Endothelial cell of umbilical vein (primary cell): ENCODE measurements at regions not wholly inside any gene's neighbourhood (a gene's known extent, or its start where the extent isn't known, plus 50 kb on each side); places are given as distances from the start of the nearest gene placed in this dataset.

Experiments
- BruUV-seq: library from RNA; stranded (reverse); fragments of 400-500 nt; replicated peaks from 2 replicates; lab custom pipeline; 2021; lab: Mats Ljungman, UMichigan
- CTCF ChIA-PET: fragments of 300-600, 350-600 bp; sonication (Branson Sonifier 250); formaldehyde crosslinking; loops from one replicate; lab custom pipeline; 2021; ENCODE audit warnings: antibody characterized with exemption, inconsistent platforms; lab: Charles Lee
- POLR2A ChIA-PET: fragments of 300-600, 350-600 bp; sonication (Branson Sonifier 250); formaldehyde crosslinking; loops from one replicate; lab custom pipeline; 2021; ENCODE audit warnings: antibody characterized with exemption, inconsistent platforms; lab: Charles Lee
- DNase-seq: peaks from one replicate; pipeline ENCODE4 v3.0.0-alpha.2; 2011; ENCODE audit warnings: low read depth, low spot score
- FAIRE-seq: peaks from 2 replicates; lab custom pipeline; 2011; peaks lifted over from hg19 to GRCh38; lab: Jason Lieb, UNC
- H2AFZ ChIP-seq: 2 replicates; pipeline ENCODE4 v1.6.0; 2012; ENCODE audit warnings: low read depth, low read length, control low read depth, inconsistent platforms
- H3K27ac ChIP-seq: 2 replicates; pipeline ENCODE4 v1.5.1; 2011; ENCODE audit warnings: low read depth, mild to moderate bottlenecking, control low read depth, low read length, moderate library complexity; ENCODE audit not compliant: insufficient read depth
- H3K27me3 ChIP-seq, 2 experiments: 2 replicates each; pipeline versions ENCODE4 v1.6.0 to v1.6.1; 2011; ENCODE audit warnings: low read length in 2 of 2, mixed read lengths in 1 of 2; ENCODE audit not compliant: control insufficient read depth in 2 of 2, insufficient read depth in 2 of 2
- H3K36me3 ChIP-seq, 2 experiments: 2 replicates in 1 of 2; 3 replicates in 1 of 2; pipeline ENCODE4 v1.5.1; 2011; ENCODE audit warnings: low read length in 2 of 2, mild to moderate bottlenecking in 1 of 2, moderate library complexity in 1 of 2; ENCODE audit not compliant: control insufficient read depth in 2 of 2, insufficient read depth in 2 of 2; ENCODE audit errors: extremely low read depth in 1 of 2
- H3K4me1 ChIP-seq: 3 replicates; pipeline ENCODE4 v1.5.1; 2011; ENCODE audit warnings: mild to moderate bottlenecking, low read length; ENCODE audit not compliant: control insufficient read depth, insufficient read depth; ENCODE audit errors: extremely low read depth
- H3K4me2 ChIP-seq: 2 replicates; pipeline ENCODE4 v1.6.1; 2011; ENCODE audit warnings: low read length, control low read depth, mixed read lengths; ENCODE audit not compliant: insufficient read depth
- H3K4me3 ChIP-seq, 3 experiments: fragments of 200-600 bp in 1 of 3; sonication (generic), shearing (Covaris generic) in 1 of 3; replicated peaks in 1 of 3; 2 replicates each; pipeline ENCODE4 v1.5.1; 2011 to 2016; ENCODE audit warnings: control low read depth in 3 of 3, low read length in 3 of 3, mild to moderate bottlenecking in 2 of 3, inconsistent platforms in 1 of 3, low read depth in 1 of 3, moderate library complexity in 1 of 3; ENCODE audit not compliant: insufficient read depth in 1 of 3
- H3K79me2 ChIP-seq: 2 replicates; pipeline ENCODE4 v1.6.0; 2012; ENCODE audit warnings: low read length, inconsistent platforms; ENCODE audit not compliant: control insufficient read depth, insufficient read depth
- H3K9ac ChIP-seq: replicated peaks from 2 replicates; pipeline ENCODE3; 2011; ENCODE audit warnings: low read length, control low read depth; ENCODE audit not compliant: insufficient read depth; ENCODE audit errors: extremely low read depth
- H3K9me1 ChIP-seq: replicated peaks from 3 replicates; pipeline ENCODE4 v1.6.0; 2011; ENCODE audit warnings: mild to moderate bottlenecking, low read length; ENCODE audit not compliant: control insufficient read depth, insufficient read depth; ENCODE audit errors: extremely low read depth
- H3K9me3 ChIP-seq: replicated peaks from 2 replicates; pipeline ENCODE4 v1.5.1; 2012; ENCODE audit warnings: low read length, inconsistent platforms; ENCODE audit not compliant: control insufficient read depth, insufficient read depth
- H4K20me1 ChIP-seq: replicated peaks from 2 replicates; pipeline ENCODE3; 2011; ENCODE audit warnings: mild to moderate bottlenecking, low read length; ENCODE audit not compliant: control insufficient read depth, insufficient read depth; ENCODE audit errors: extremely low read depth
- CTCF ChIP-seq, 2 donors: IDR thresholded peaks; 1 replicate in 1 of 2; 2 replicates in 1 of 2; pipeline ENCODE4 v1.5.1; 2011; ENCODE audit warnings: low read length in 2 of 2, mild to moderate bottlenecking in 2 of 2, moderate library complexity in 2 of 2, control low read depth in 1 of 2, inconsistent platforms in 1 of 2, low read depth in 1 of 2; ENCODE audit not compliant: insufficient read depth in 1 of 2; ENCODE audit errors: extremely low read depth in 1 of 2
- EZH2 ChIP-seq: IDR thresholded peaks from 2 replicates; pipeline ENCODE4 v1.6.1; 2012; ENCODE audit warnings: borderline replicate concordance, low read depth, mild to moderate bottlenecking, moderate library complexity, low read length, inconsistent platforms; ENCODE audit not compliant: severe bottlenecking
- FOS ChIP-seq: IDR thresholded peaks from 2 replicates; pipeline ENCODE4 v1.6.1; 2011; ENCODE audit warnings: mild to moderate bottlenecking, low read length, moderate library complexity, borderline replicate concordance; ENCODE audit not compliant: insufficient read depth
- GATA2 ChIP-seq: IDR thresholded peaks from 2 replicates; pipeline ENCODE4 v1.7.0; 2011; ENCODE audit warnings: low read depth, mild to moderate bottlenecking, moderate library complexity, mixed read lengths, low read length; ENCODE audit not compliant: insufficient read length, insufficient read depth
- JUN ChIP-seq: IDR thresholded peaks from 2 replicates; pipeline ENCODE4 v1.6.1; 2011; ENCODE audit warnings: borderline replicate concordance, low read depth; ENCODE audit not compliant: insufficient read length, insufficient read depth
- MAX ChIP-seq: IDR thresholded peaks from 2 replicates; pipeline ENCODE4 v1.6.1; 2011; ENCODE audit not compliant: insufficient read depth, insufficient read length
- MYC ChIP-seq: IDR thresholded peaks from one replicate; pipeline ENCODE4 v1.6.1; 2011; ENCODE audit warnings: mild to moderate bottlenecking, low read depth, low read length
- POLR2A ChIP-seq: IDR thresholded peaks from 2 replicates; pipeline ENCODE4 v1.6.1; 2012; ENCODE audit warnings: low read depth, mild to moderate bottlenecking, control low read depth, low read length
- POLR2AphosphoS5 ChIP-seq: IDR thresholded peaks from 2 replicates; pipeline ENCODE4 v1.6.1; 2012; ENCODE audit warnings: low read depth, mild to moderate bottlenecking, control low read depth, low read length, moderate library complexity; ENCODE audit not compliant: insufficient read depth
- dilution Hi-C: fragments of 300-500 bp; cut with MboI; formaldehyde crosslinking; loops from one replicate; pipeline ENCODE4 v1.15.0; 2019; ENCODE audit warnings: low sequenced_read_pairs; ENCODE audit not compliant: extremely low pct_ligation_motif_present
- intact Hi-C: fragments of 100-400 bp; cut with micrococcal nuclease; formaldehyde crosslinking; loops from one replicate; pipeline ENCODE4 v1.10.0; 2022

GRCh38 chr13:90453342-90453741, 894.1 kb upstream of the MIR17HG start:
- intact Hi-C loops: no loop called here
- no TSS peak for BruUV-seq
- POLR2A ChIA-PET: no interaction called here

More at GRCh38 chr13:90453342-90453741, 894.1 kb upstream of the MIR17HG start:
- FAIRE-seq (no peak), DNase-seq (no peak)
- Histone ChIP-seq H4K20me1 (no peaks in the 10 kb centered on the region), H3K9me3 (no peaks in the 10 kb centered on the region), H3K27me3 (no peaks in the 10 kb centered on the region), H3K36me3 (no peaks in the 10 kb centered on the region), H3K9ac (no peak overlapping the region), H3K4me1 (peaks cover 5% of the 10 kb centered on the region), H3K4me2 (no peak overlapping the region), H3K4me3 (no peak overlapping the region), H2AFZ (no peak overlapping the region), H3K79me2 (no peaks in the 10 kb centered on the region), H3K9me1 (no peaks in the 10 kb centered on the region), H3K27ac (no peak overlapping the region)
- TF ChIP-seq POLR2AphosphoS5: no peak
- TF ChIP-seq GATA2: no peak
- TF ChIP-seq FOS: no peak
- TF ChIP-seq MAX: no peak
- no peak for TF ChIP-seq MYC
- no peak for TF ChIP-seq POLR2A
- no peak for TF ChIP-seq CTCF (IDR thresholded peaks at IDR 0.05; ENCODE audit: extremely low read depth in 1 of 2, insufficient read depth in 1 of 2, low read depth in 1 of 2, low read length in 2 of 2)
- TF ChIP-seq JUN: no peak
- TF ChIP-seq EZH2: no peak
- CTCF ChIA-PET: no interaction called here
- dilution Hi-C loops: no loop called here
